Adrenal gland (tissue), 5 donors: ENCODE measurements at regions not wholly inside any gene's neighbourhood (a gene's known extent, or its start where the extent isn't known, plus 50 kb on each side); places are given as distances from the start of the nearest gene placed in this dataset.

Experiments used
- CTCF ChIP-seq, 6 experiments: fragments of 450-650 bp in 4 of 6; fragments of 200-600 bp in 2 of 6; sonication (generic) in 1 of 6; IDR thresholded peaks; 1 replicate in 5 of 6; 2 replicates in 1 of 6; pipeline versions ENCODE4 v1.5.1 to v1.8.0; 2016 to 2021; ENCODE audit warnings: antibody characterized with exemption in 6 of 6, mild to moderate bottlenecking in 2 of 6, moderate library complexity in 1 of 6
- POLR2A ChIP-seq, 2 donors: fragments of 450-650 bp; IDR thresholded peaks; one replicate each; pipeline ENCODE4 v1.6.1; 2017; ENCODE audit warnings: antibody characterized with exemption in 2 of 2, mild to moderate bottlenecking in 2 of 2, moderate library complexity in 1 of 2
- donor health status: DM: no; HTN: no; CAD: no.

DNA sequence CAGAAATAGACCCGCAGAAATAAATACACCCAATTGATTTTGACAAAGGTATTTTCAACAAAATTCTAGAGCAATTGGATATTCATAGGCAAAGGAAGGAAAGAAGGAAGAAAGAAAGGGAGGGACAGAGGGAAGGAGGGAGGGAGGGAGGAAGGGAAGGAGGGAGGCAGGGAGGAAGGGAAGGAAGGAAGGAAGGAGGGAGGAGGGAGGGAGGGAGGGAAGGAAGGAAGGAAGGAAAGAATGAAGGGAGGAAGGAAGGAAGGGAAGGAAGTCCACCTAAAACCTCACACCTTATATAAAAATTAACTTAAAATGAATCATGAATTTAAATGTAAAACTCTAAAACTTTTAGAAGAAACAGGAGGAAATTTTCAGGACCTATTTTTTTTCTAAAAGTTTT is 94.2 kb upstream of the USP47 start:
- TF ChIP-seq CTCF (IDR thresholded peaks at IDR 0.05) (no peak), POLR2A (IDR thresholded peaks at IDR 0.05) (no peak)
